HepG2 (cell line): ENCODE measurements at regions not wholly inside any gene's neighbourhood (a gene's known extent, or its start where the extent isn't known, plus 50 kb on each side); places are given as distances from the start of the nearest gene placed in this dataset.
A peak's percentile ranks its signal among the peaks of the same experiment; 100 is the strongest.

Experiments
- AGO2 ChIP-seq: fragments of 200-400 bp; formaldehyde crosslinking; optimal IDR thresholded peaks from 2 replicates; pipeline ENCODE3; 2017; ENCODE audit warnings: mild to moderate bottlenecking, low read depth, low read length, moderate library complexity
- ATAD3A ChIP-seq: sonication (generic); formaldehyde crosslinking; IDR thresholded peaks from 2 replicates; pipeline ENCODE4 v1.4.0; 2020; ENCODE audit warnings: missing genetic modification reagents
- DZIP1 ChIP-seq: sonication (generic); formaldehyde crosslinking; IDR thresholded peaks from 2 replicates; pipeline ENCODE4 v1.5.0; 2020; ENCODE audit warnings: mild to moderate bottlenecking, missing genetic modification reagents
- FOXK2 ChIP-seq: fragments of 450-650 bp; IDR thresholded peaks from 2 replicates; pipeline ENCODE4 v1.6.1; 2016
- GATA4 ChIP-seq: sonication (generic); IDR thresholded peaks from 2 replicates; pipeline ENCODE4 v1.6.1; 2016; ENCODE audit warnings: antibody characterized with exemption, low read depth, borderline replicate concordance
- JUN ChIP-seq: sonication (generic); formaldehyde crosslinking; IDR thresholded peaks from 2 replicates; pipeline ENCODE4 v1.4.0; 2020; ENCODE audit warnings: mild to moderate bottlenecking, missing genetic modification reagents
- LCORL ChIP-seq, 2 experiments: fragments of 450-650 bp in 1 of 2; sonication (generic) in 1 of 2; formaldehyde crosslinking in 1 of 2; IDR thresholded peaks; 2 replicates each; pipeline versions ENCODE4 v1.5.0 to v1.6.1; 2017 to 2020; ENCODE audit warnings: antibody characterized with exemption in 1 of 2, missing genetic modification reagents in 1 of 2
- MTA3 ChIP-seq: sonication (generic); formaldehyde crosslinking; IDR thresholded peaks from 2 replicates; pipeline ENCODE4 v1.4.0; 2020; ENCODE audit warnings: missing genetic modification reagents
- NFKB2 ChIP-seq: sonication (generic); formaldehyde crosslinking; IDR thresholded peaks from 2 replicates; pipeline ENCODE4 v1.4.0; 2020; ENCODE audit warnings: missing genetic modification reagents, borderline replicate concordance
- RAD51 ChIP-seq: fragments of 450-650 bp; IDR thresholded peaks from 2 replicates; pipeline ENCODE4 v1.6.1; 2016; ENCODE audit warnings: borderline replicate concordance
- REL ChIP-seq: sonication (generic); formaldehyde crosslinking; conservative IDR thresholded peaks from 2 replicates; pipeline ENCODE4 v1.8.0; 2022; ENCODE audit warnings: mild to moderate bottlenecking, missing genetic modification reagents, moderate library complexity
- RFXAP ChIP-seq: sonication (generic); formaldehyde crosslinking; IDR thresholded peaks from 2 replicates; pipeline ENCODE4 v1.4.0; 2020; ENCODE audit warnings: missing genetic modification reagents, borderline replicate concordance
- SMC3 ChIP-seq: IDR thresholded peaks from 2 replicates; pipeline ENCODE4 v1.6.1; 2011; ENCODE audit warnings: low read length, improper control_type of control experiment
- TCF12 ChIP-seq, 2 experiments: fragments of 450-650 bp in 1 of 2; sonication (generic) in 1 of 2; formaldehyde crosslinking in 1 of 2; IDR thresholded peaks; 2 replicates each; pipeline versions ENCODE4 v1.6.1 to v1.8.0; 2017 to 2022; ENCODE audit warnings: antibody characterized with exemption in 1 of 2, mild to moderate bottlenecking in 1 of 2, missing genetic modification reagents in 1 of 2, moderate library complexity in 1 of 2
- THYN1 ChIP-seq: sonication (generic); formaldehyde crosslinking; IDR thresholded peaks from 2 replicates; pipeline ENCODE4 v1.8.1; 2023; ENCODE audit warnings: low read depth, mild to moderate bottlenecking, moderate library complexity, missing genetic modification reagents, borderline replicate concordance
- ZBTB7A ChIP-seq: sonication (generic); formaldehyde crosslinking; IDR thresholded peaks from 2 replicates; pipeline ENCODE4 v1.8.0; 2022; ENCODE audit warnings: mild to moderate bottlenecking, missing genetic modification reagents
- ZNF589 ChIP-seq: sonication (generic); formaldehyde crosslinking; conservative IDR thresholded peaks from 2 replicates; pipeline ENCODE4 v1.8.0; 2022; ENCODE audit warnings: mild to moderate bottlenecking, moderate library complexity, missing genetic modification reagents
- ZNF75D ChIP-seq: sonication (generic); formaldehyde crosslinking; IDR thresholded peaks from 2 replicates; pipeline ENCODE4 v1.8.1; 2023; ENCODE audit warnings: missing genetic modification reagents, mild to moderate bottlenecking, borderline replicate concordance
- ZNF768 ChIP-seq: sonication (generic); formaldehyde crosslinking; IDR thresholded peaks from 2 replicates; pipeline ENCODE4 v1.4.0; 2020; ENCODE audit warnings: missing genetic modification reagents
- ZNF772 ChIP-seq: sonication (generic); formaldehyde crosslinking; IDR thresholded peaks from 2 replicates; pipeline ENCODE4 v1.5.0; 2020; ENCODE audit warnings: mild to moderate bottlenecking, missing genetic modification reagents
- ZNF816 ChIP-seq: sonication (generic); formaldehyde crosslinking; IDR thresholded peaks from 2 replicates; pipeline ENCODE4 v1.8.0; 2022; ENCODE audit warnings: missing genetic modification reagents, mild to moderate bottlenecking, borderline replicate concordance
- ZSCAN12 ChIP-seq: sonication (generic); formaldehyde crosslinking; IDR thresholded peaks from 2 replicates; pipeline ENCODE4 v1.9.0; 2021; ENCODE audit warnings: mild to moderate bottlenecking, missing genetic modification reagents
- TF ChIP-seq, protein P1 (sequence below): sonication (generic); formaldehyde crosslinking; IDR thresholded peaks from 2 replicates; pipeline ENCODE4 v1.9.0; 2022; ENCODE audit warnings: low read depth, missing genetic modification reagents

GRCh38 chr9:91036826-91037510, 235.3 kb downstream of the SYK start (continued):
- TF ChIP-seq ZNF75D (CRISPR knock-in tag) (no peak), ZNF772 (CRISPR knock-in tag) (peak; percentile 96), DZIP1 (CRISPR knock-in tag) (no peak), THYN1 (no peak), ATAD3A (no peak), MTA3 (CRISPR knock-in tag) (no peak), RAD51 (no peak), LCORL (IDR thresholded peaks at IDR 0.05) (no peak), LCORL (CRISPR knock-in tag; IDR thresholded peaks at IDR 0.05) (peak; percentile 99), SMC3 (peak; percentile 95), ZNF816 (no peak), ZNF589 (0 out of 2 replicates have a peak, but pooled peaks have one; percentile 91), RFXAP (CRISPR knock-in tag) (no peak; the same call in 1 of the 2 replicates), TCF12 (IDR thresholded peaks at IDR 0.05) (no peak), TCF12 (CRISPR knock-in tag; IDR thresholded peaks at IDR 0.05) (0 out of 2 replicates have a peak, but pooled peaks have one; percentile 61), ZSCAN12 (CRISPR knock-in tag) (no peak), ZNF768 (peak; percentile 51), NFKB2 (CRISPR knock-in tag) (no peak; the same call in 1 of the 2 replicates), JUN (no peak), ZBTB7A (CRISPR knock-in tag) (peak; percentile 75; the same call in 1 of the 2 replicates), AGO2 (no peak), FOXK2 (peak; percentile 41; the same call in 1 of the 2 replicates), GATA4 (peak; percentile 94), REL (CRISPR knock-in tag) (peak; percentile 78; the same call in 1 of the 2 replicates)
- TF ChIP-seq, protein P1, sequence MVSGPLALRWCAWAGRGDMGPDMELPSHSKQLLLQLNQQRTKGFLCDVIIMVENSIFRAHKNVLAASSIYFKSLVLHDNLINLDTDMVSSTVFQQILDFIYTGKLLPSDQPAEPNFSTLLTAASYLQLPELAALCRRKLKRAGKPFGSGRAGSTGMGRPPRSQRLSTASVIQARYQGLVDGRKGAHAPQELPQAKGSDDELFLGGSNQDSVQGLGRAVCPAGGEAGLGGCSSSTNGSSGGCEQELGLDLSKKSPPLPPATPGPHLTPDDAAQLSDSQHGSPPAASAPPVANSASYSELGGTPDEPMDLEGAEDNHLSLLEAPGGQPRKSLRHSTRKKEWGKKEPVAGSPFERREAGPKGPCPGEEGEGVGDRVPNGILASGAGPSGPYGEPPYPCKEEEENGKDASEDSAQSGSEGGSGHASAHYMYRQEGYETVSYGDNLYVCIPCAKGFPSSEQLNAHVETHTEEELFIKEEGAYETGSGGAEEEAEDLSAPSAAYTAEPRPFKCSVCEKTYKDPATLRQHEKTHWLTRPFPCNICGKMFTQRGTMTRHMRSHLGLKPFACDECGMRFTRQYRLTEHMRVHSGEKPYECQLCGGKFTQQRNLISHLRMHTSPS (CRISPR knock-in tag), result peak; percentile 86
